HEK293T (cell line): ENCODE measurements at regions not wholly inside any gene's neighbourhood (a gene's known extent, or its start where the extent isn't known, plus 50 kb on each side); places are given as distances from the start of the nearest gene placed in this dataset.

Experiments
- CTCF ChIA-PET: fragments of 350-600 bp; formaldehyde crosslinking; extraction: SDS; loops from one replicate; lab custom pipeline; 2021; ENCODE audit warnings: antibody characterized with exemption, inconsistent platforms; lab: Yijun Ruan, JAX
- POLR2A ChIA-PET: fragments of 350-600 bp; formaldehyde crosslinking; extraction: SDS; loops from one replicate; lab custom pipeline; 2020; ENCODE audit warnings: antibody characterized with exemption, inconsistent platforms; lab: Yijun Ruan, JAX
- DNase-seq: peaks from one replicate; pipeline ENCODE4 v3.0.0; 2012; ENCODE audit warnings: mixed read lengths; ENCODE audit errors: extremely low spot score
- ARNT ChIP-seq: fragments of 450-650 bp; IDR thresholded peaks from 2 replicates; pipeline ENCODE4 v1.6.1; 2017; ENCODE audit warnings: mild to moderate bottlenecking
- BHLHE40 ChIP-seq: fragments of 450-650 bp; IDR thresholded peaks from 2 replicates; pipeline ENCODE4 v1.6.1; 2016; ENCODE audit warnings: mild to moderate bottlenecking, moderate library complexity, borderline replicate concordance
- CTBP1 ChIP-seq: fragments of 450-650 bp; IDR thresholded peaks from 2 replicates; pipeline ENCODE4 v1.6.1; 2016; ENCODE audit warnings: borderline replicate concordance
- ELF4 ChIP-seq: fragments of 450-650 bp; IDR thresholded peaks from 2 replicates; pipeline ENCODE4 v1.6.1; 2017; ENCODE audit warnings: antibody characterized with exemption
- FOXA1 ChIP-seq: fragments of 450-650 bp; IDR thresholded peaks from 2 replicates; pipeline ENCODE4 v1.6.1; 2016; ENCODE audit warnings: mild to moderate bottlenecking
- FOXK2 ChIP-seq: fragments of 450-650 bp; IDR thresholded peaks from 2 replicates; pipeline ENCODE4 v1.6.1; 2016; ENCODE audit warnings: mild to moderate bottlenecking
- FOXM1 ChIP-seq: fragments of 450-650 bp; IDR thresholded peaks from 2 replicates; pipeline ENCODE4 v1.6.1; 2017; ENCODE audit warnings: mild to moderate bottlenecking, borderline replicate concordance
- HDGF ChIP-seq: fragments of 450-650 bp; IDR thresholded peaks from 2 replicates; pipeline ENCODE4 v1.6.1; 2017; ENCODE audit warnings: antibody characterized with exemption, borderline replicate concordance
- L3MBTL2 ChIP-seq: fragments of 450-650 bp; conservative IDR thresholded peaks from 2 replicates; pipeline ENCODE4 v1.6.1; 2016; ENCODE audit warnings: mild to moderate bottlenecking
- LEF1 ChIP-seq: fragments of 450-650 bp; IDR thresholded peaks from 2 replicates; pipeline ENCODE4 v1.6.1; 2017; ENCODE audit warnings: mild to moderate bottlenecking, borderline replicate concordance
- NFRKB ChIP-seq: fragments of 450-650 bp; IDR thresholded peaks from 2 replicates; pipeline ENCODE4 v1.6.1; 2016; ENCODE audit warnings: mild to moderate bottlenecking, moderate library complexity
- SP1 ChIP-seq: fragments of 450-650 bp; IDR thresholded peaks from 2 replicates; pipeline ENCODE4 v1.6.1; 2017
- SUZ12 ChIP-seq: fragments of 450-650 bp; IDR thresholded peaks from 2 replicates; pipeline ENCODE4 v1.6.1; 2016; ENCODE audit warnings: mild to moderate bottlenecking
- TARDBP ChIP-seq: fragments of 450-650 bp; IDR thresholded peaks from 2 replicates; pipeline ENCODE4 v1.6.1; 2016
- ZNF384 ChIP-seq: fragments of 450-650 bp; IDR thresholded peaks from 2 replicates; pipeline ENCODE4 v1.6.1; 2016
- TF ChIP-seq, protein P1 (sequence below): fragments of 450-650 bp; IDR thresholded peaks from 2 replicates; pipeline ENCODE4 v1.6.1; 2016

- no peak for DNase-seq
- ChIA-PET POLR2A (no interaction called here), CTCF (no interaction called here)
- TF ChIP-seq ARNT, result no peak
- no peak for TF ChIP-seq SP1
Observed at GRCh38 chr17:34793231-34793908, 167.9 kb downstream of the CCT6B start.

DNA sequence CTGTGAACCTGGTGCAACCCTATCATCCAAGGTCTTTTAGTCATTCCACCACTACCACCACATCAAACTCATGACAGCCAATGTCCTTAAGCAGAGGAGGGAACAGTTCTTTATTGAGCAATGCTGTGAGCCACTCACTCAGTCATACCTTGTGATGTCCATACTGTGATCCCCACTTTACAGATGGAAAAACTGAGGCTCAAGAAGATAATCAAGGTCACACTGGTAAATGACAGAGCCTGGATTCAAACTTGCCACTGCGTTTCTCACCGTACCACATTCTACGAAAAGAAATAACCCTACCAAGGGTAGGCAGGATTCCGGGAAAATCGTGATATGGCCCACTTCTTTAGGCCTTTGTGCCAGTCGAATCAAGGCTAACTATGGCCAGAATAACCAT is 172.6 kb downstream of the CCT6B start:
- POLR2A ChIA-PET, result no interaction called here
- DNase-seq, result no peak
- CTCF ChIA-PET, result interaction anchor here (0.9 kb wide), 1 partner anchor 246 kb away, joined by 3 read pairs; no protein-coding TSS in a partner anchor

DNA sequence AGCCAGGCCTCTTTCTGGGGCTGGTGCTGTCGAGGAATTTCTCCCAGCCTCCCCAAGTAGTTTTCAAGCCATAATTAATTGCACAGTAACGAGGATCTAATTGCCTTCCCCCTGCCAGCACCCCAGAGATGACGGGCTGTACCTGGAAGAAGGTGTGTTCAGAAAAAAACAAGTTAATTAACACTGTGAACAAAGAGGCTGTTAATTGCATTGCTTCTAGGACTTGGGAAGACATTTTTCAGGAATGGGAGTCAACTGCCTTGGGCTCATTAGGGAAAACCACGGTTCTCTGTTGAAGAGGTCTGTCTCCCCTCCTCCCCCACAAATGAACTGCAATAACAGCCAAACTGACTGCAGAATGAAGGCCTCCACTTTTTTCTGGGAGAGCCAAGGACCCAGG is 176.7 kb downstream of the CCT6B start:
- DNase-seq, result no peak
- ChIA-PET CTCF (no interaction called here), POLR2A (no interaction called here)
- TF ChIP-seq FOXA1 (no peak), LEF1 (no peak), ELF4 (no peak), ZNF384 (no peak), NFRKB (no peak), BHLHE40 (no peak), ARNT (no peak), SUZ12 (no peak), CTBP1 (no peak), TARDBP (no peak), FOXK2 (no peak), FOXM1 (no peak), HDGF (no peak), SP1 (no peak), L3MBTL2 (no peak)
- TF ChIP-seq, protein P1, sequence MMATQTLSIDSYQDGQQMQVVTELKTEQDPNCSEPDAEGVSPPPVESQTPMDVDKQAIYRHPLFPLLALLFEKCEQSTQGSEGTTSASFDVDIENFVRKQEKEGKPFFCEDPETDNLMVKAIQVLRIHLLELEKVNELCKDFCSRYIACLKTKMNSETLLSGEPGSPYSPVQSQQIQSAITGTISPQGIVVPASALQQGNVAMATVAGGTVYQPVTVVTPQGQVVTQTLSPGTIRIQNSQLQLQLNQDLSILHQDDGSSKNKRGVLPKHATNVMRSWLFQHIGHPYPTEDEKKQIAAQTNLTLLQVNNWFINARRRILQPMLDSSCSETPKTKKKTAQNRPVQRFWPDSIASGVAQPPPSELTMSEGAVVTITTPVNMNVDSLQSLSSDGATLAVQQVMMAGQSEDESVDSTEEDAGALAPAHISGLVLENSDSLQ, result no peak

More for the DNA sequence above, 172.6 kb downstream of the CCT6B start:
- no peak for TF ChIP-seq ZNF384
- no peak for TF ChIP-seq HDGF
- no peak for TF ChIP-seq ELF4
- TF ChIP-seq BHLHE40, result no peak
- TF ChIP-seq NFRKB, result no peak

DNA sequence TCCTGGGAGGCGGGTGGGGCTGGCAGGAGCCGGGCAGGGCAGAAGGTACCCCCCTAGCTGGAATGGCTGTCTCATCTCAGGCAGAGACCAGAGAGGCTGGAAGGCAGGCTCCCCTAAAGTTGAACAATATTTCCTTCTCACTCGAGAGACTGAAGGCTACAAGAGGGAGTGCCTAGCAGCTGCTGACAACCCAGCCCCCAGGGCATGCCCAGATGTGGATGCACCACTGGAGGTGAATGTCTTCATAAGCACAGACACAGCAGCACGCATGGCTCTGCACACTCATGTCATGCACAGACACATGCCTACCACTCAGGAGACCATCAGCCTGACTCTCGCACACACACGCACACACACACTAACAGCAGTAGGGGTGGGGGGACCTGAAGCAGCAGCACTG is 179.0 kb downstream of the CCT6B start:
- DNase-seq, result no peak
- TF ChIP-seq HDGF (no peak), ELF4 (no peak), TARDBP (no peak), FOXK2 (no peak), CTBP1 (no peak), ZNF384 (no peak)
- ChIA-PET POLR2A (no interaction called here), CTCF (no interaction called here)

DNA sequence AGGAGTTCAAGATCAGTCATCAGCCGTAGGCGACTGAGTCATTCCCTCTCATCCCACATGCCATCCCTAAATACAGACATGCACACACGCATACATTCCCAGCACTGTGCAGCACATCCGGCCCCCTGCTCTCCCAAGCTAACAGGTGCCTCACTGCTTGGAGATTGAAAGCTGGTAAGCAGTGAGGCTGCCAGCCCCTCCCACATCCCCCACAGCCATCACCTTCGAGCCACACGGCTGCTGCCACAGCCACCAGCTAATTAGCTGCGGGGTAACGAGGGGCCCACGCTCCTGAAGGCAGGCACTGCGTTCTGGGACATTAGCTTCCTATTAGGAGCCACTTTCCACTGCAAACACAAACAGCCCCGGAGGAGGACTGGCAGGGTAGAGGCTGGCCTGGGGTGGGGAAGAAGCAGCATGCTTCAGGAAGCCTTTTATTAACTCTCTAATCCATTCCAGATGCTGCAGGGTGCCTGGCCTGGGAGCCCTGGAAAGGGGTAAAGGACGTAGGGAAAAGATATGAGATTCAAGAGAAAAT is 179.6 kb downstream of the CCT6B start:
- ChIA-PET POLR2A (no interaction called here), CTCF (no interaction called here)
- TF ChIP-seq ARNT (no peak), CTBP1 (no peak)
- DNase-seq, result no peak

GRCh38 chr17:34781071-34781470 is 180.2 kb downstream of the CCT6B start:
- ChIA-PET CTCF (no interaction called here), POLR2A (no interaction called here)
- DNase-seq, result no peak
- TF ChIP-seq TARDBP (no peak), L3MBTL2 (no peak), SUZ12 (no peak), ZNF384 (no peak), ARNT (no peak), HDGF (no peak)

- ChIA-PET CTCF (no interaction called here), POLR2A (no interaction called here)
- TF ChIP-seq, protein P1, result no peak
- TF ChIP-seq LEF1 (no peak), SP1 (no peak), NFRKB (no peak), ZNF384 (no peak), FOXK2 (no peak), ELF4 (no peak)
- no peak for DNase-seq
Observed at GRCh38 chr17:34780438-34780837, 180.8 kb downstream of the CCT6B start.
